ENCODE measurements at regions not wholly inside any gene's neighbourhood (a gene's known extent, or its start where the extent isn't known, plus 50 kb on each side); places are given as distances from the start of the nearest gene placed in this dataset.

DNA sequence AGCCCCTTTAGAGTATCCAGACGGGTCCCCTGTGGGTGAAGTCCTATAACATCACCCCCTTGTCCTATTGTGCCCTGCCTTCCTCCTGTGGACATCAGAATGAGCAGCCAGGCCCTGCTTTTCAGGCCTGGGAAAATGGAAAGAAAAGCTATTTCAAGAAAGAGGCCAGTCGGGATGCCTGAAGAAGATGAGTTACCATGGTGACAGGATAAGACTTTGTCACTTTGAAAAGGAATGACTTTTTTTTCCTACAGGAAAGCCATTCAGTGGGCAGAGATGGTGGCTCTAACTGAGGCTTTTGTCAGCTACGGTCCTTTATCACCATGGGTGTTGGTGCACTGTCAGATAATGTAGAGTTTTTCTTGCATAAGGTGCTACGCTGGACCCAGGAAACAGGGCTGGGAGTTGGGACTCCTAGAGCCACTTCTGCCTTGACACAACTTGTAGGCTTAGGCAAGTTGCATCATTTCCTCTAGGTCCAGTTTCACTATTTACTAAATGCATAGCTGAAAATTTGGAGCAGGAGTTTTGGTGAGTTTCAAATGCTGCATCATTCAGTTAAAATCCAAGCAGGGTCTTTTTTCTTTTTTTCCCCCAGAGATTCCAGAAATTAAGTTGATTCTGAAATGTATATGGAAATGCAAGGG, 179.0 kb upstream of the ADRA1D start:
- Histone ChIP-seq H3K27me3 (no peaks in the 10 kb centered on the region), H3K9me3 (no peaks in the 10 kb centered on the region), H3K36me3 (ENCODE audit: low read depth, missing control alignments) (no peaks in the 10 kb centered on the region), H3K4me3 (no peak overlapping the region), H3K27ac (no peak overlapping the region), H3K4me1 (no peaks in the 10 kb centered on the region)
- DNase-seq: no peak
- 86 to 88% methylated on average over 4 of the region's 4 CpGs for WGBS, 2 donors
- intact Hi-C loops (cut with DNase I; ENCODE audit: low total_unique reads): no loop called here
- no peak for TF ChIP-seq POLR2A (IDR thresholded peaks at IDR 0.05)
- no peak for TF ChIP-seq CTCF (IDR thresholded peaks at IDR 0.05)

DNA sequence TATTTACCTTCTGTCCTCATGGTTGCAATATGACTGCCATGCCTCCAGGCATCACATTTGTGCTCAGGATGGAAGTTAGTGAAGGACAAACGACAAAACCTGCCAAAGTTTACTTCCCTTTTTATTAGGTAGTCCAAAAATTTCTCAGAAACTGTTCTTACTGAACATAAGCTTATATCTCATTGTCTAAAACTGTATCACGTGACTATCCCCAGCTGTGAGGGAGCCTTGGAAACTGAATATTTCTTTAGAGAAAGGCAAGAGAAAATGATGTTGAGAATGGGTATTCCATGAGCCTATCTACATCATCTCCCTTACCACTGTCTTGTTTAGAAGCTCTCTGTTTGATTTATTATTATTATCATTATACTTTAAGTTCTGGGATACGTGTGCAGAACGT, 169.1 kb upstream of the ADRA1D start:
- WGBS, 2 donors: 83 to 86% methylated on average over 4 of the region's 4 CpGs
- intact Hi-C loops (cut with DNase I; ENCODE audit: low total_unique reads): no loop called here
- TF ChIP-seq CTCF (IDR thresholded peaks at IDR 0.05) (no peak), POLR2A (IDR thresholded peaks at IDR 0.05) (no peak)
- Histone ChIP-seq H3K27ac (no peak overlapping the region), H3K4me3 (no peak overlapping the region), H3K27me3 (no peaks in the 10 kb centered on the region), H3K4me1 (no peaks in the 10 kb centered on the region), H3K9me3 (no peaks in the 10 kb centered on the region), H3K36me3 (ENCODE audit: low read depth, missing control alignments) (no peaks in the 10 kb centered on the region)
- DNase-seq: no peak

DNA sequence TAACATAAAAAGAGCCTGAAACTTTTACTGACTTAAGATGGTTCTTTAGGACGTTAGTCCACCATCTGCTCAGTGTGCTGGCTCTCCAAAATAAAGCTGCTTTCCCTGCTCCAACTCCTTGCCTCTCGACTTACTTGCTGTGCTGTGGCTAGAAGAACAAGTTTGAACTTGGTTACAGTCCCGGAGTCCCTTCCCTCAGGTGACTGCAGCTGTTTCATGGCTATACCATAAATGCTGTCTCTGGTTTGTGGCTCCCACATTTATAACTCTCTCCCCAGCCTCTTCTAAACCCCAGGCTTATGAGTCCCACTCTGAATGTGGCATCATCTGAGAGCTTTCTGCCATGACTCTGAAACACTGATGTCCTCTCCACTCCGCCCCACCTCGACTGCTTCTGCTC, 166.2 kb upstream of the ADRA1D start:
- DNase-seq: no peak
- no peak for TF ChIP-seq POLR2A (IDR thresholded peaks at IDR 0.05)
- TF ChIP-seq CTCF (IDR thresholded peaks at IDR 0.05): no peak
- H3K36me3 ChIP-seq (ENCODE audit: low read depth, missing control alignments): no peaks in the 10 kb centered on the region
- no peak overlapping the region for H3K27ac ChIP-seq
- WGBS, 2 donors: 85 to 89% methylated on average over 5 of the region's 5 CpGs
- H3K27me3 ChIP-seq: no peaks in the 10 kb centered on the region
- H3K4me1 ChIP-seq: no peaks in the 10 kb centered on the region
- no peak overlapping the region for H3K4me3 ChIP-seq
- H3K9me3 ChIP-seq: no peaks in the 10 kb centered on the region
- intact Hi-C loops (cut with DNase I; ENCODE audit: low total_unique reads): no loop called here

DNA sequence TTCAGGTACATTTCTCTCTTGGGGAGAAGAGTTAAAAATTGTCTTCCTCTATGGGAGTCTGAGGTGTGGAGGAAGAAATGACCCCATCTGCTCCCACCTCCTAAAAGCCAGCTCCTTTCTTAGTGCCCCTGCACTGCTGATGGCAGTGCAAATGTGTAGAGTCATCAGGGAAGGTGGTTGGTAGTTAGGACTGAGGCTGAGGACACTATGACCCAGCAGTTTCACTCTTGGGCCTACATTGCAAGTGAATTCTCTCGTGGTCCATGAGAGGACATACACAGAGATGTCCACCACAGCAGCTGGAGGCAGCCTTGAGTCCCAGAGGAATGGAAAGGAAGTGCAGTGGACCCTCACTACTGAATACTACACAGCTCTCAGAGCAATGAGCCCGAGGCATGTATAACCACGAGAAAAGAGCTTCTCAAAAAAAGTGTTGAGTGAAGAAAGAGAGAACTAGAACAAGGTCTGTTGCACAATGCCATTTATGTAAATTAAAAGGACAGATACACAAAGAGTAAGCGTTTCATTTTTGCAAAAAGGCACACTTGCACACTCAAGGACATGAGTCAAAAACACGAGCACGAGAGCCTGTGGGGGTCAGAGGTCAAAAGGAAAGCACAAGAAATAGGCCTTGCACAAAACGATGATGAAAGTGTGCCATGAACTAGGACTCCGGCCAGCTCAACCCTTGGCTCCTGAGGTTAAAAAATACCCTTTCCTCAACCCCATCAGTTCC, 164.4 kb upstream of the ADRA1D start:
- no peak for DNase-seq
- no peaks in the 10 kb centered on the region for H3K4me1 ChIP-seq
- H3K36me3 ChIP-seq (ENCODE audit: low read depth, missing control alignments): no peaks in the 10 kb centered on the region
- no peak for TF ChIP-seq CTCF (IDR thresholded peaks at IDR 0.05)
- TF ChIP-seq POLR2A (IDR thresholded peaks at IDR 0.05): no peak
- H3K27ac ChIP-seq: no peak overlapping the region
- no peak overlapping the region for H3K4me3 ChIP-seq
- no peaks in the 10 kb centered on the region for H3K27me3 ChIP-seq
- intact Hi-C loops (cut with DNase I; ENCODE audit: low total_unique reads): no loop called here
- no peaks in the 10 kb centered on the region for H3K9me3 ChIP-seq
- WGBS, 2 donors: 59 to 67% methylated on average over 8 of the region's 8 CpGs

- H3K4me3 ChIP-seq: no peak overlapping the region
- DNase-seq: no peak
Measured at GRCh38 chr20:4412216-4412615, 163.1 kb upstream of the ADRA1D start.

More at GRCh38 chr20:4412216-4412615, 163.1 kb upstream of the ADRA1D start:
- 92 to 97% methylated on average over 1 of the region's 1 CpG for WGBS, 2 donors
- no peaks in the 10 kb centered on the region for H3K27me3 ChIP-seq
- TF ChIP-seq POLR2A (IDR thresholded peaks at IDR 0.05) (no peak), CTCF (IDR thresholded peaks at IDR 0.05) (no peak)
- no peaks in the 10 kb centered on the region for H3K4me1 ChIP-seq
- no peak overlapping the region for H3K27ac ChIP-seq
- H3K9me3 ChIP-seq: no peaks in the 10 kb centered on the region
- H3K36me3 ChIP-seq (ENCODE audit: low read depth, missing control alignments): no peaks in the 10 kb centered on the region
- intact Hi-C loops (cut with DNase I; ENCODE audit: low total_unique reads): no loop called here
